NCI-H526 treated with DMSO at 0.1 percent for 48 hours (cell line): ENCODE measurements at regions not wholly inside any gene's neighbourhood (a gene's known extent, or its start where the extent isn't known, plus 50 kb on each side); places are given as distances from the start of the nearest gene placed in this dataset.
A peak's percentile ranks its signal among the peaks of the same experiment; 100 is the strongest.

Experiments used
- DNase-seq: peaks from one replicate; lab custom pipeline; 2025; lab: John Stamatoyannopoulos, UW

DNA sequence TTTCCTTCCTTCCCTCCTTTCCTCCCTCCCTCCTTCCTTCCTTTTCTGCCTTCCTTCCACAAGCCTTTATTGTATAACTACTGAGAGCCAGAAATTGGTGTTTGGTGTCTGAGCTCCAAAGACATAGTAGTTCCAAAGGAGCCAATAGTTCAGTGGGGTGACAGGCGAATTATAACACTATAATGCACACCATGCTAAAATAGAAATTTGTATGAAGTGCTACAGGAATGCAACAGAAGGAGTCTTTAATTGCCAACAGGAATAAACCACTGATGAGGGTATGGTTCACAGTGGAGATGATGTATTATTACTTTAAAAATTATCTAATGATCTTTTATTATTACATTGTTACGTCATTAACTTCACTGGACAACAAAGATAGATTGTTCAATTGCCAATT is 158.8 kb upstream of the SP8 start:
- no peak for DNase-seq

DNA sequence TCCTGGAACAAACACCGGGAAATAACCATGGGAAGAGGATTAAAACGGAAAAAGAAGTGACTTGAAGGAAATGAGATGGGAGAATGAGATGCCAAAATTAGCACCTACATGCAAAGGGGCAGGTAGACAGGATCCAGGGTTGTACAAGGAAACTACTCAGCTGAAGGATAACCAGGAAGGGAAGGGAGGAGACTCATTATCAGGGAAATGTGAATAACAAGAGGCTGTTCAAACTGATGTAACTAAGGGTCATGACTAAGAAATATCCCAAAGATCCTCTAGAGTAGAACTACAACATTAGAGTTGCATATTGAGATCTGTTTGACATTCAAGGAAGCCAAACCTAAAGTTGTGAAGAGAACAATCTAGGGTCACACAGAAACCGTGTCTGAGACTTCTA is 166.2 kb upstream of the SP8 start:
- no peak for DNase-seq

- DNase-seq = no peak
Observed at GRCh38 chr7:20954711-20955619, 168.3 kb upstream of the SP8 start.

DNA sequence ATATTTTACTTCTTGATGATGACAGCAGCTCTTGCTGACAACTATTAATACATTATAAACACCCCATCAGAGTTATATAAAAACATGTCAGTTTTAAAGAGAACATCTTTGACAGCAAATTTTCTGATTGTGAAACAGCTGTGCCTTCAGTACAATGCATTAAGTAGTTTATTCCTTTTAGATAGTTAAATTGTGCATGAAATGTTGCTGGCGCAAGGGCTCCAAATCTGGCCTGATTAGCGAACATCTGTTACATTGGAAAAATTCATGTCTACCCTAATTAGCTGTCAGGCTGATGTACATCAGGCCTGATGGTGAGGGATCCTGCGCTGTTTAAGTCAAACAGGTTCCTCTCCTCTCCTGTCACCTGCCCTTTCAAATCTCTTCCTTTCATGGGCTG is 171.9 kb upstream of the SP8 start:
- no peak for DNase-seq

GRCh38 chr7:20959281-20959680 is 172.6 kb upstream of the SP8 start:
- peak; percentile 28 for DNase-seq

GRCh38 chr7:20963556-20964280 is 177.0 kb upstream of the SP8 start:
- DNase-seq = no peak

GRCh38 chr7:20964281-20964918 is 177.7 kb upstream of the SP8 start:
- no peak for DNase-seq

GRCh38 chr7:20971219-20971618 is 184.5 kb upstream of the SP8 start:
- DNase-seq = no peak

DNA sequence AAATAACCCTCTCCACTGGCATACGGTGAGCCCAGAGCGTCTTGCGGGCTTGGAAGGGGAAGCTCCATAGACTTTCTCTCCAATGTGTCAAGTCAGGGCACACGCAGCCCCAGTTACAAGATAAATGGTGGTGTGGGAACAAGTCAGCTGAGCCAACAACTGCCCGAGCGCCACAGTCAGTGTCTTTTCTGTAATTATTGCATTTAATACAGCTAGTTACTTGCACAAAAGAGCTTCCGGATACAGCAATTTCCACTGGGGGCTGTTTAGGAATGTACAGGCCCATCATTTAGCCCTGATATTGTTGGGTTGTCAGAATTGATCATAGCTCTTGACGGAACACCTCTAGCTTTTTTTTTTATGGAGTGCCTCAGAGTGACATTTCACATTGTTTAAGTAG is 193.5 kb upstream of the SP8 start:
- DNase-seq = no peak

DNA sequence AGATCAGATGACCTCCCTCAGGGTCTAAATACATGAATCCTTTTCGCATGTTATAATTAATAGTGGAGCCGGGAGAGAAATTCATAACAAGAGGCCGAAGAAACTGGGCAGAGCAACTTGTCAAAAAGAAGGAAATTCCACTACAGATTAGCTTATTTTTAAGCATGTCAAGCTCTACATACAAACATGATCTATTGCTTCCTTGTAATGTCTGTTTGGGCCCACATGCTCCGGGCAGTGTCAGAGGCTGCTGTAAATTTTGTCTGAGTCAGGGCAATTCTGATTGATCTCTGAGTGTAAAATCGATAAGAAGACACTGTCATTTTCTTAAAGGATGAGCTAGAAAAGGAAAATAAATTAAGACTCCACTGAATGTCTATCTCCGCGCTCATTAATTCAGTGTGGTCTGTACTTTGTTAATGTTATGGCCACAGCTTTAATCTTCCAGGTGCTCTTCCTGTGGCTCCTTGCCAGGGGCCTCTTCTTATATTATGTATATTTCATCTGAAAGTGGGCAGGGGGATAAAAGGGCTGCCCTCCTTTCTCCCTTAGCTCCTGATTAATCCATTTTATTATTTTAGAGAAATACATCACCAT is 194.1 kb upstream of the SP8 start:
- DNase-seq = no peak

GRCh38 chr7:20988340-20988739 is 201.7 kb upstream of the SP8 start:
- DNase-seq = no peak

DNA sequence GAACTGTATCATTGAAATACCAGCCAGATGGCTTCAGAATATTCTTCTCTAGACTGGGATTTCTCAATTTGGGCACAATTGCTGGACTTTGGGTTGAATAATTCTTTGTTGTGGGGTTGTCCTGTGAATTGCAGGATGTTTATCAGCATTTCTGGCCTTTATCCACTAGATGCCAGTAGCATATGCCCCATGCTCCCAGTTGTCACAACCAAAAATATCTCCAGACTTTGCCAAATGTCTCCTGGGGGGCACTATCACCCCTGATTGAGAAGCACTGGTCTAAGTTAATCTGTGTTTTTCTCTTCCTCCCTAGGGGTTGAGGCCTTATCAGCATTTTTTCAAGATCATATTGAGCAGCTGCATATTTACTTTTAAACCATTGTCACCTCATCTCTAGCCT is 204.9 kb upstream of the SP8 start:
- DNase-seq = no peak

GRCh38 chr7:20993693-20994092 is 207.0 kb upstream of the SP8 start:
- DNase-seq = no peak

GRCh38 chr7:20998309-20998708 is 211.6 kb upstream of the SP8 start:
- no peak for DNase-seq

- no peak for DNase-seq
Observed at GRCh38 chr7:21011153-21011552, 224.5 kb upstream of the SP8 start.

DNA sequence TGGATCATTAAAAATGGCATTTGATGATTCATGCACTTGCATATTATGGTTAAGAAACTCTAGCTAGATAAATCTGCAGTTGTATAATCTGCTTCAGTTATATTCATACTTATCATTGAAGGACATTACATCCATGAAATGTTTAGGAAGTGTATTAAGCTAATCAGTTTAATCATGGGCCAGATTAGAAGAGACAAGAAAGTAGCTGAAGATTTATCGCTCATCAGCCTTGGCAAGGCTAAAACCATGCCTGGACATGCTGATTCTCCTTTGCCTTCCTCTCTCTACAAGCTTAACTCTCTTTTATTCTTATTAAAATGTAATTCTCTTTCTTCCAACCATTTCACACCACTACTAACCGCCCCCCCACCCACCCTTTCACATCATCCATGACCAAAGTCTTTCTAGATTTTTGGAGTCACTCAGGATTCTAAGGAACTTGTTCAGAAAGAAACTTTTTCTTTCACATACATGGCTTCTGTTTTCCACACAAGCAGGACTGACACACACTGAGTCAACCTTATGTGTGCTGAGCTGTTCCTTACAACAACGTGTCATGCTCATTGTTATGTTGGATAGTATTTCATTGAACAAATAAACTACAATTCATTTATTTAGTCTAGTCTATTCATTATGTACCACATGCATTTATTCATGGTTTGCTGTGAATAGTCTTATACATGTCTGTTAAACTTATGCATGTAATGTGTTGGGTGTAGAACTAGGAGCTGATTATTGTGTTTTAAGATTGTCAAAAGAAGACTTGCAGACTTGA is 227.3 kb upstream of the SP8 start:
- DNase-seq = no peak

- no peak for DNase-seq
Observed at GRCh38 chr7:21020667-21021066, 234.0 kb upstream of the SP8 start.

GRCh38 chr7:21023841-21024484 is 237.3 kb upstream of the SP8 start:
- DNase-seq = no peak

DNA sequence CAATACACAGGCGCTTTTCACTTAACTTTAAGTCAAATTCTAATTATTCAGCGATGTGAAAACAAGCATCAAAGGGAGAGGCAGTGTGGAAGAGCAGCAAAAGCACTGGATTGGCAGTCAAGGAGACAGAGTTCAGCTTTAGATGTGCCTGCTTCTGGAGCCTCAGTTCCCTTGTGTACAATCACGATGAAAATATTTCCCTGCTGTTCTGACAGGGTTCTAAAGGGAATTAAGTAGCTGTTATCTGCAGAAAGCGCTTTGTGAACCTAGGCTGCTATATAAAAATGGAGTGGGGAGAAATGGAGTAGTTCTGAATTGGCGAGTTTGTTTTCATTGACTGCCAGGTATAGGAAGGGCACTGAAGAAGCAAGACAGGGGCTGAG is 237.8 kb upstream of the SP8 start:
- DNase-seq = no peak

DNA sequence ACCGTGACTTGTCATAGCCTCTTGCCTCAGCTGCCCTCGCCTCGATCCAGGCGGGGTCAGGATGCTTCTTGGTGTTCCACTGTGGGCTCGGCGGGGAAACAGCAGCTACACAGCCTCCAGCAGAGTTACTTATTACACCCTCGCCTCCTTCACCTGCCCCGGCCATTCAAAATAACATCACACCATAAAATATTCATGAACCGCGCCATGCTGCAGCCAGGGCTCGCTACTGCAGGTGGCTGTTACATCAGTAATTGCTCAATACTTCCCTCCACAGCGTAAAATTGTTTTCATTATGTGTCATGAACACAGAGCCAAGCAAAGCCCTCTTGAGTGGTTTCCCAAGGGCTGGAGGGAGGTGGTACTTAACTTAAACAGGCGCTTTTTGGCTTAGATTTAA is 241.5 kb upstream of the SP8 start:
- peak; percentile 55 for DNase-seq

- no peak for DNase-seq
Observed at GRCh38 chr7:21028599-21028998, 241.9 kb upstream of the SP8 start.
